ENCODE measurements at regions not wholly inside any gene's neighbourhood (a gene's known extent, or its start where the extent isn't known, plus 50 kb on each side); places are given as distances from the start of the nearest gene placed in this dataset.
A peak's percentile ranks its signal among the peaks of the same experiment; 100 is the strongest.

- H3K4me3 ChIP-seq (ENCODE audit: control insufficient read depth, low read depth, low read length): no peak overlapping the region
- peak; percentile 59 for DNase-seq (ENCODE audit: low read depth)
- TF ChIP-seq CTCF (IDR thresholded peaks at IDR 0.05; ENCODE audit: control insufficient read depth, insufficient read depth, low read depth, low read length, missing control alignments): no peak
Observed at GRCh38 chr1:234987415-234988154, 141.1 kb downstream of the TOMM20 start.

DNA sequence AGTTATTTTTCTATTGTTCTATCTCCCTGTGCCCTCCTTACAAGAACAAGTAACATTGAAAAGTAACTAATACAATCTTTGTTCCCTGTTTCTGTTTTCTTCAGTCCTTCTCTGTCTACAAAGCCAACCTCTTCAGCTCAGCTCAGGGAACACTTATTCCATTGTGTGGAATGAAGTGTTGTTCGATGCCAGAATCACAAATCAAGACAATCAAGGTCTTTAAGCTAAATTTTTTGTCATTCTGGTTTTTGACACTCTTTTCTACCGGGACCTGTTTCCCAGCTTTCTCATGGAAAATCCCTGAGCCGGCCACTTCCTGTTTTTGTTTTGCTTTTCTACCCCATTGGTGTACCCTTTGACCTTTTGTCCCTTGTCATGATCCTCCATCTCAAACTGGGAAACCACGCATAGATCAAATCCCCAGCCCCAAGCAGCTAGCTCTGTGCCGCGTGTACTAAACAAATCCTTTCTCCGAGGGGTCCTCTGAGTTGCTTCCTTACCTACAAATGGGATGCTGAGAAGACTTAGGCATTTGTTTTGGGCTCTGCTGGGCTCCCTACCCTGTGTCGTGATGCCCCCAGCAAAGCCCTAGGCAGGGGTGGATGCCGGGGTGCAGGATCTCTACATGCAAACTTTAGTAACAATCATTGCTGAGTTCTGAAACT lies 141.8 kb downstream of the TOMM20 start:
- no peak overlapping the region for H3K4me3 ChIP-seq (ENCODE audit: control insufficient read depth, low read depth, low read length)
- TF ChIP-seq CTCF (IDR thresholded peaks at IDR 0.05; ENCODE audit: control insufficient read depth, insufficient read depth, low read depth, low read length, missing control alignments): no peak
- no peak for DNase-seq (ENCODE audit: low read depth)

GRCh38 chr1:234985516-234986294 lies 142.9 kb downstream of the TOMM20 start:
- DNase-seq (ENCODE audit: low read depth): no peak
- no peak for TF ChIP-seq CTCF (IDR thresholded peaks at IDR 0.05; ENCODE audit: control insufficient read depth, insufficient read depth, low read depth, low read length, missing control alignments)
- no peak overlapping the region for H3K4me3 ChIP-seq (ENCODE audit: control insufficient read depth, low read depth, low read length)

DNA sequence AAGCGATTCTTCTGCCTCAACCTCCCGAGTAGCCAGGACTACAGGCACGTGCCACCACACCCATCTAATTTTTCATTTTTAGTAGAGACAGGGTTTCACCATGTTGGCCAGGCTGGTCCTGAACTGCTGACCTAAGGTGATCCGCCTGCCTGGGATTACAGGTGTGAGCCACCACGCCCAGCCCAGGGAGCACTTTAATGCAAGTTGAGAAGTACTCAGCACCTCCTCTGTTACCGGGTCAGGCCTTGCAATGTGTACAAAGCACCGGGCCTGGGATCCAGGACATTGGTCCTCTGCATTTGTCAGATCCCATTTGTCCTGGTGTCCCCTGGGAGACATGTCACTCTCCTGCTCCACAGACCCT lies 143.6 kb downstream of the TOMM20 start:
- no peak for DNase-seq (ENCODE audit: low read depth)
- no peak overlapping the region for H3K4me3 ChIP-seq (ENCODE audit: control insufficient read depth, low read depth, low read length)
- no peak for TF ChIP-seq CTCF (IDR thresholded peaks at IDR 0.05; ENCODE audit: control insufficient read depth, insufficient read depth, low read depth, low read length, missing control alignments)

DNA sequence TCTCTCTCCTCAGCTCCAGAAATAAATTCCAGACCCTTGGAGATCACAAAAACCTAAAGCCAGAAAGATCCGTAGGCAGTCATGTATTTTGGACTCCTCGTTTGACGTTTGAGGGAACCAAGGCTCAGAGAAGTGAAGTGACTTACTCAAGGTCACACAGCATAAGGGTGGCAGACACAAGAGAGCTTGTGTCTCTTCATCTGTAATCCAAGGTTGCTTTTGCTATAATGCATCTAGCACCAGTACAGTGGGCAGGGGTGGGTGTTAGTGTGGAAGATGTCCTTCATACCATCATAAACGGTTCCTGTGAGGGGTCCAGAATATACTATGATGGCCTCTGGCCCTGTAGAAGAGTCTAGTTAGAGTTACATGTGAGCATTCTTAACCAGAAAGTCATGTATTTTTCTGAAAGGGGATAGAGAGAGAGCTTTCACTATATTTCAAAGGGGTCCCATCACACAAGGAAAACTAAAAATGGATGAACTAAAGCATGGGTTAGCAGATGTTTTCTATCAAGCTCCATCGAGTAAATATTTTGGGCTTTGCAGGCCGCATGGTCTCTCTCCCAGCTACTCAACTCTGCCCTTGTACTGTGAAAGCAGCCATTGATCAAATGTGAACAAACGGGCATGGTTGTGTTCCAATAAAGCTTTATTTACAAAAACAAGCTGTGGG lies 144.9 kb downstream of the TOMM20 start:
- TF ChIP-seq CTCF (IDR thresholded peaks at IDR 0.05; ENCODE audit: control insufficient read depth, insufficient read depth, low read depth, low read length, missing control alignments): no peak
- no peak for DNase-seq (ENCODE audit: low read depth)
- no peak overlapping the region for H3K4me3 ChIP-seq (ENCODE audit: control insufficient read depth, low read depth, low read length)

DNA sequence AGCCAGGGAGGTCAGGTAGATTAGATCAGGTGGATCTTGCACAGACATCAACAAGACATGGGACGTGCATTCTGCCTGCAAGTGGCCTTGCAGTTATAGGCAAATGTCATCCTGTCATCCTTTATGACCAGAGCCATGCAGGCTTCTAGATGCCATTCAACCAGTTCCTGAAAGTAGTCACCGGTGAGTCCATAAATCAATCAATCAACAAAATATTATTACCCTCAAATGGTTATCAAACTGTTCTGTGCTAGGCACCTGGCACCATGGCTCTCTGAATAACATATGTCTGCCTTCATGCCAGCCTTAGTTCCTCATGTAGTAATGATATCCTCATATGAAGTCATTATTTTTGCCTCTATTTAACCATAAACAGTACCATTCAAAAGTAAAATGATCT lies 146.9 kb downstream of the TOMM20 start:
- TF ChIP-seq CTCF (IDR thresholded peaks at IDR 0.05; ENCODE audit: control insufficient read depth, insufficient read depth, low read depth, low read length, missing control alignments): no peak
- H3K4me3 ChIP-seq (ENCODE audit: control insufficient read depth, low read depth, low read length): no peak overlapping the region
- DNase-seq (ENCODE audit: low read depth): no peak
